HEK293 (cell line): ENCODE measurements at regions not wholly inside any gene's neighbourhood (a gene's known extent, or its start where the extent isn't known, plus 50 kb on each side); places are given as distances from the start of the nearest gene placed in this dataset.

Experiments used
- CTCF ChIA-PET: fragments of 350-600 bp; formaldehyde crosslinking; extraction: SDS; loops from one replicate; lab custom pipeline; 2021; ENCODE audit warnings: antibody characterized with exemption; lab: Yijun Ruan, JAX
- POLR2A ChIA-PET: fragments of 300-600 bp; formaldehyde crosslinking; extraction: SDS; loops from one replicate; lab custom pipeline; 2020; ENCODE audit warnings: antibody characterized with exemption, inconsistent platforms; lab: Yijun Ruan, JAX
- H3K27ac ChIP-seq: fragments of 200-500 bp; sonication (Bioruptor generic); 2 replicates; pipeline ENCODE4 v1.5.1; 2014; ENCODE audit warnings: low read depth, low read length, control low read depth, inconsistent platforms; ENCODE audit errors: extremely low read depth
- H3K36me3 ChIP-seq, 2 experiments: fragments of 200-500 bp in 1 of 2; sonication (Bioruptor generic) in 1 of 2; 1 replicate in 1 of 2; 2 replicates in 1 of 2; pipeline ENCODE4 v1.5.1; 2014 to 2017; ENCODE audit warnings: inconsistent platforms in 2 of 2, low read length in 2 of 2; ENCODE audit not compliant: control insufficient read depth in 2 of 2, insufficient read depth in 1 of 2
- H3K4me1 ChIP-seq: fragments of 200-500 bp; sonication (Bioruptor generic); 2 replicates; pipeline ENCODE4 v1.5.1; 2014; ENCODE audit warnings: mild to moderate bottlenecking, low read length, inconsistent platforms; ENCODE audit not compliant: control insufficient read depth, insufficient read depth
- H3K4me3 ChIP-seq: 2 replicates; pipeline ENCODE4 v1.5.1; 2011; ENCODE audit warnings: low read depth, mild to moderate bottlenecking, control low read depth, low read length, moderate library complexity
- H3K9me3 ChIP-seq: fragments of 200-500 bp; sonication (Bioruptor generic); 2 replicates; pipeline ENCODE4 v1.5.1; 2014; ENCODE audit warnings: low read depth, low read length, inconsistent platforms; ENCODE audit not compliant: control insufficient read depth, insufficient read depth
- EGR2 ChIP-seq: fragments of 450-650 bp; formaldehyde crosslinking; IDR thresholded peaks from 2 replicates; pipeline ENCODE4 v1.5.1; 2016; ENCODE audit warnings: low read depth, missing biosample characterization, missing genetic modification characterization
- FEZF1 ChIP-seq: fragments of 450-650 bp; formaldehyde crosslinking; IDR thresholded peaks from 2 replicates; pipeline ENCODE4 v1.5.1; 2016; ENCODE audit warnings: missing biosample characterization, missing genetic modification characterization
- IKZF3 ChIP-seq: fragments of 450-650 bp; IDR thresholded peaks from 2 replicates; pipeline ENCODE4 v1.5.0; 2018; ENCODE audit warnings: missing biosample characterization, mild to moderate bottlenecking, missing genetic modification characterization, moderate library complexity
- KLF10 ChIP-seq: fragments of 450-650 bp; IDR thresholded peaks from 2 replicates; pipeline ENCODE4 v1.5.1; 2018; ENCODE audit warnings: missing biosample characterization, mild to moderate bottlenecking, missing genetic modification characterization
- KLF7 ChIP-seq: fragments of 450-650 bp; formaldehyde crosslinking; IDR thresholded peaks from 2 replicates; pipeline ENCODE4 v1.5.1; 2016; ENCODE audit warnings: missing biosample characterization, missing genetic modification characterization, borderline replicate concordance
- OVOL3 ChIP-seq: fragments of 450-650 bp; formaldehyde crosslinking; IDR thresholded peaks from 2 replicates; pipeline ENCODE4 v1.5.1; 2016; ENCODE audit warnings: missing biosample characterization, missing genetic modification characterization
- SALL2 ChIP-seq: fragments of 450-650 bp; formaldehyde crosslinking; IDR thresholded peaks from 2 replicates; pipeline ENCODE4 v1.5.0; 2017; ENCODE audit warnings: missing biosample characterization, mild to moderate bottlenecking, missing genetic modification characterization, borderline replicate concordance
- SP3 ChIP-seq: fragments of 450-650 bp; formaldehyde crosslinking; IDR thresholded peaks from 2 replicates; pipeline ENCODE4 v1.5.1; 2016; ENCODE audit warnings: missing biosample characterization, missing genetic modification characterization
- TRIM28 ChIP-seq: IDR thresholded peaks from 2 replicates; pipeline ENCODE4 v1.6.1; 2011; ENCODE audit warnings: low read length, control low read depth, borderline replicate concordance
- ZBTB1 ChIP-seq: fragments of 450-650 bp; formaldehyde crosslinking; IDR thresholded peaks from 2 replicates; pipeline ENCODE4 v1.5.1; 2016; ENCODE audit warnings: missing biosample characterization, missing genetic modification characterization
- ZNF10 ChIP-seq: fragments of 450-650 bp; formaldehyde crosslinking; IDR thresholded peaks from 2 replicates; pipeline ENCODE4 v1.5.1; 2017; ENCODE audit warnings: missing biosample characterization, missing genetic modification characterization
- ZNF114 ChIP-seq: fragments of 450-650 bp; formaldehyde crosslinking; IDR thresholded peaks from 2 replicates; pipeline ENCODE4 v1.5.0; 2017; ENCODE audit warnings: missing biosample characterization, missing genetic modification characterization
- ZNF174 ChIP-seq: fragments of 450-650 bp; formaldehyde crosslinking; IDR thresholded peaks from 2 replicates; pipeline ENCODE4 v1.5.0; 2017; ENCODE audit warnings: missing biosample characterization, mild to moderate bottlenecking, missing genetic modification characterization
- ZNF214 ChIP-seq: fragments of 450-650 bp; formaldehyde crosslinking; IDR thresholded peaks from 2 replicates; pipeline ENCODE4 v1.5.1; 2017; ENCODE audit warnings: missing biosample characterization, mild to moderate bottlenecking, missing genetic modification characterization, borderline replicate concordance
- ZNF223 ChIP-seq: fragments of 450-650 bp; formaldehyde crosslinking; IDR thresholded peaks from 2 replicates; pipeline ENCODE4 v1.5.1; 2016; ENCODE audit warnings: missing biosample characterization, missing genetic modification characterization
- ZNF37A ChIP-seq: fragments of 450-650 bp; IDR thresholded peaks from 2 replicates; pipeline ENCODE4 v1.5.1; 2018; ENCODE audit warnings: missing biosample characterization, missing genetic modification characterization
- ZNF510 ChIP-seq: fragments of 450-650 bp; formaldehyde crosslinking; IDR thresholded peaks from 2 replicates; pipeline ENCODE4 v1.5.1; 2018; ENCODE audit warnings: mild to moderate bottlenecking, missing genetic modification characterization, missing biosample characterization; ENCODE audit not compliant: insufficient replicate concordance
- ZNF548 ChIP-seq: fragments of 450-650 bp; formaldehyde crosslinking; IDR thresholded peaks from 2 replicates; pipeline ENCODE4 v1.5.1; 2016; ENCODE audit warnings: missing biosample characterization, missing genetic modification characterization
- ZNF555 ChIP-seq: fragments of 450-650 bp; formaldehyde crosslinking; conservative IDR thresholded peaks from 2 replicates; pipeline ENCODE4 v1.5.1; 2017; ENCODE audit warnings: missing biosample characterization, mild to moderate bottlenecking, missing genetic modification characterization, inconsistent platforms
- ZNF585B ChIP-seq: fragments of 450-650 bp; formaldehyde crosslinking; IDR thresholded peaks from 2 replicates; pipeline ENCODE4 v1.5.1; 2016; ENCODE audit warnings: missing biosample characterization, missing genetic modification characterization
- ZNF624 ChIP-seq: fragments of 450-650 bp; formaldehyde crosslinking; IDR thresholded peaks from 2 replicates; pipeline ENCODE4 v1.5.1; 2017; ENCODE audit warnings: missing biosample characterization, missing genetic modification characterization
- ZNF707 ChIP-seq: fragments of 450-650 bp; formaldehyde crosslinking; IDR thresholded peaks from 2 replicates; pipeline ENCODE4 v1.5.1; 2016; ENCODE audit warnings: missing biosample characterization, missing genetic modification characterization
- TF ChIP-seq, protein P1 (sequence below): fragments of 450-650 bp; formaldehyde crosslinking; IDR thresholded peaks from 2 replicates; pipeline ENCODE4 v1.5.1; 2016; ENCODE audit warnings: missing biosample characterization, missing genetic modification characterization
- TF ChIP-seq, protein P2 (sequence below): sonication (generic); formaldehyde crosslinking; IDR thresholded peaks from 2 replicates; pipeline ENCODE4 v1.8.1; 2022; ENCODE audit warnings: mild to moderate bottlenecking, moderate library complexity, missing genetic modification reagents
- TF ChIP-seq, protein P3 (sequence below): fragments of 450-650 bp; formaldehyde crosslinking; IDR thresholded peaks from 2 replicates; pipeline ENCODE4 v1.5.1; 2016; ENCODE audit warnings: missing biosample characterization, missing genetic modification characterization, borderline replicate concordance

- Histone ChIP-seq H3K9me3 (no peaks in the 10 kb centered on the region), H3K4me3 (no peak overlapping the region), H3K27ac (no peak overlapping the region), H3K36me3 (no peaks in the 10 kb centered on the region), H3K4me1 (no peaks in the 10 kb centered on the region)
- ChIA-PET POLR2A (no interaction called here), CTCF (no interaction called here)
- TF ChIP-seq IKZF3 (tag by site-specific recombination) = no peak
- TF ChIP-seq ZNF37A (tag by site-specific recombination) = no peak
- TF ChIP-seq ZNF707 (tag by site-specific recombination) = no peak
- no peak for TF ChIP-seq ZNF555 (tag by site-specific recombination)
- TF ChIP-seq ZBTB1 (tag by site-specific recombination) = no peak
- TF ChIP-seq, protein P1, sequence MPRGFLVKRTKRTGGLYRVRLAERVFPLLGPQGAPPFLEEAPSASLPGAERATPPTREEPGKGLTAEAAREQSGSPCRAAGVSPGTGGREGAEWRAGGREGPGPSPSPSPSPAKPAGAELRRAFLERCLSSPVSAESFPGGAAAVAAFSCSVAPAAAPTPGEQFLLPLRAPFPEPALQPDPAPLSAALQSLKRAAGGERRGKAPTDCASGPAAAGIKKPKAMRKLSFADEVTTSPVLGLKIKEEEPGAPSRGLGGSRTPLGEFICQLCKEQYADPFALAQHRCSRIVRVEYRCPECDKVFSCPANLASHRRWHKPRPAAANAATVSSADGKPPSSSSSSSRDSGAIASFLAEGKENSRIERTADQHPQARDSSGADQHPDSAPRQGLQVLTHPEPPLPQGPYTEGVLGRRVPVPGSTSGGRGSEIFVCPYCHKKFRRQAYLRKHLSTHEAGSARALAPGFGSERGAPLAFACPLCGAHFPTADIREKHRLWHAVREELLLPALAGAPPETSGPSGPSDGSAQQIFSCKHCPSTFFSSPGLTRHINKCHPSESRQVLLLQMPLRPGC (tag by site-specific recombination) = no peak
- TF ChIP-seq TRIM28 = no peak
- TF ChIP-seq SP3 (tag by site-specific recombination) = no peak
- no peak for TF ChIP-seq ZNF223 (tag by site-specific recombination)
- no peak for TF ChIP-seq OVOL3
- TF ChIP-seq ZNF114 = no peak
- no peak for TF ChIP-seq EGR2
- TF ChIP-seq FEZF1 (tag by site-specific recombination) = no peak
- TF ChIP-seq, protein P2, sequence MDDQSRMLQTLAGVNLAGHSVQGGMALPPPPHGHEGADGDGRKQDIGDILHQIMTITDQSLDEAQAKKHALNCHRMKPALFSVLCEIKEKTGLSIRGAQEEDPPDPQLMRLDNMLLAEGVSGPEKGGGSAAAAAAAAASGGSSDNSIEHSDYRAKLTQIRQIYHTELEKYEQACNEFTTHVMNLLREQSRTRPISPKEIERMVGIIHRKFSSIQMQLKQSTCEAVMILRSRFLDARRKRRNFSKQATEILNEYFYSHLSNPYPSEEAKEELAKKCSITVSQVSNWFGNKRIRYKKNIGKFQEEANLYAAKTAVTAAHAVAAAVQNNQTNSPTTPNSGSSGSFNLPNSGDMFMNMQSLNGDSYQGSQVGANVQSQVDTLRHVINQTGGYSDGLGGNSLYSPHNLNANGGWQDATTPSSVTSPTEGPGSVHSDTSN (CRISPR knock-in tag) = no peak
These were observed 287.5 kb downstream of the GALC start for GRCh38 chr14:87705439-87705896.

GRCh38 chr14:87698481-87698880, 294.5 kb downstream of the GALC start:
- Histone ChIP-seq H3K4me1 (no peaks in the 10 kb centered on the region), H3K9me3 (no peaks in the 10 kb centered on the region), H3K36me3 (no peaks in the 10 kb centered on the region), H3K4me3 (no peak overlapping the region), H3K27ac (no peak overlapping the region)
- CTCF ChIA-PET = no interaction called here
- TF ChIP-seq KLF7 (tag by site-specific recombination) (no peak), ZNF174 (tag by site-specific recombination) (no peak), KLF10 (no peak), ZNF585B (tag by site-specific recombination) (no peak), SALL2 (tag by site-specific recombination) (no peak), ZNF548 (no peak), ZBTB1 (tag by site-specific recombination) (no peak), ZNF214 (no peak), ZNF510 (tag by site-specific recombination) (no peak), ZNF10 (no peak), ZNF624 (no peak)
- TF ChIP-seq, protein P1 (tag by site-specific recombination) = no peak
- TF ChIP-seq, protein P2 (CRISPR knock-in tag) = no peak
- TF ChIP-seq, protein P3, sequence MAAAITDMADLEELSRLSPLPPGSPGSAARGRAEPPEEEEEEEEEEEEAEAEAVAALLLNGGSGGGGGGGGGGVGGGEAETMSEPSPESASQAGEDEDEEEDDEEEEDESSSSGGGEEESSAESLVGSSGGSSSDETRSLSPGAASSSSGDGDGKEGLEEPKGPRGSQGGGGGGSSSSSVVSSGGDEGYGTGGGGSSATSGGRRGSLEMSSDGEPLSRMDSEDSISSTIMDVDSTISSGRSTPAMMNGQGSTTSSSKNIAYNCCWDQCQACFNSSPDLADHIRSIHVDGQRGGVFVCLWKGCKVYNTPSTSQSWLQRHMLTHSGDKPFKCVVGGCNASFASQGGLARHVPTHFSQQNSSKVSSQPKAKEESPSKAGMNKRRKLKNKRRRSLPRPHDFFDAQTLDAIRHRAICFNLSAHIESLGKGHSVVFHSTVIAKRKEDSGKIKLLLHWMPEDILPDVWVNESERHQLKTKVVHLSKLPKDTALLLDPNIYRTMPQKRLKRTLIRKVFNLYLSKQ (tag by site-specific recombination) = no peak
- POLR2A ChIA-PET = no interaction called here
